Coronary artery (tissue), 2 donors: ENCODE measurements at regions not wholly inside any gene's neighbourhood (a gene's known extent, or its start where the extent isn't known, plus 50 kb on each side); places are given as distances from the start of the nearest gene placed in this dataset.

Experiments used
- DNase-seq: peaks from one replicate; pipeline ENCODE4 v3.0.0-alpha.2; 2017; ENCODE audit warnings: low spot score
- H3K27ac ChIP-seq, 2 donors: fragments of 200-600 bp; sonication (generic); one replicate each; pipeline ENCODE4 v1.5.1; 2016 to 2019
- H3K4me3 ChIP-seq: fragments of 200-600 bp; sonication (generic); 2 replicates; pipeline ENCODE4 v1.5.1; 2016; ENCODE audit warnings: mild to moderate bottlenecking, moderate library complexity
- TF ChIP-seq, protein P1 (sequence below): fragments of 200-600 bp; sonication (generic); IDR thresholded peaks from one replicate; pipeline ENCODE4 v1.5.1; 2019; ENCODE audit warnings: antibody characterized with exemption

DNA sequence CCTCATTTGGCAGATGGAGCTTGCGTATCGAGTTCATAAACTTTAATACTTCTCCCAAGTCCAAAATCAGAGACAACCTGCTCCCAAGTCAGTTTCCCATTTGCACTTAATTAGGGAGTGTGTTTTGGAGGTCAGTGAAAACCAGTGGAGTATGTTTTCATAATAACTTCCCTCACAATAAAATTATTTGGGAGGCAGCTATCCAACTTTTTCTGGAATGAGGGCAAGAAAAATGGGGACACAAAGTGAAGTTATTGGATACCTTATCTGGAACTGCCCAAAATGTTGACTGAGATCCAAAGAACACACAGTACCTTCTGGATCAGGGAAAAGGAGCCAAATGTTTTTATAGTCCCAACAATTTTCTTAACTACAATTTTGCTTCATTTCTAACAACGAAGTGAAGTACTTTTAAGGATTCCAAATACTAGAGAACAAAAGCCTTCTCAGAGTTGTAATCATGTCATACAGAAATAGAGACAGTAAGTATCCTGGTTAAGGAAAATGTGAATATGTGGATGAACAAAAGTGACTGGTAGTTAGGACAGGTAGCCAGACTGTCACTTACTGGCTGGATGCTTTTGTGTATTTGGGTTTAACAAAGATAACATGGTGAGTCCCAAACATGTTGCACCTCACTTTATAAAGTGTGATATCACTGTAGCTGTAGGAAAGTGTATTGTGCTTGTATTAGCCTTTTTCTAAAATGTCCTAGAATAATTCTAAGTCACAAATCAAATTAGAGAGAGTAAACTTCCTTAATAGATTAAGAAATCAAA lies 325.0 kb downstream of the HLX start:
- peak overlapping the region; percentile 26 to 68 for H3K27ac ChIP-seq
- no peak for DNase-seq
- peak overlapping the region; percentile 10 for H3K4me3 ChIP-seq
- TF ChIP-seq, protein P1, sequence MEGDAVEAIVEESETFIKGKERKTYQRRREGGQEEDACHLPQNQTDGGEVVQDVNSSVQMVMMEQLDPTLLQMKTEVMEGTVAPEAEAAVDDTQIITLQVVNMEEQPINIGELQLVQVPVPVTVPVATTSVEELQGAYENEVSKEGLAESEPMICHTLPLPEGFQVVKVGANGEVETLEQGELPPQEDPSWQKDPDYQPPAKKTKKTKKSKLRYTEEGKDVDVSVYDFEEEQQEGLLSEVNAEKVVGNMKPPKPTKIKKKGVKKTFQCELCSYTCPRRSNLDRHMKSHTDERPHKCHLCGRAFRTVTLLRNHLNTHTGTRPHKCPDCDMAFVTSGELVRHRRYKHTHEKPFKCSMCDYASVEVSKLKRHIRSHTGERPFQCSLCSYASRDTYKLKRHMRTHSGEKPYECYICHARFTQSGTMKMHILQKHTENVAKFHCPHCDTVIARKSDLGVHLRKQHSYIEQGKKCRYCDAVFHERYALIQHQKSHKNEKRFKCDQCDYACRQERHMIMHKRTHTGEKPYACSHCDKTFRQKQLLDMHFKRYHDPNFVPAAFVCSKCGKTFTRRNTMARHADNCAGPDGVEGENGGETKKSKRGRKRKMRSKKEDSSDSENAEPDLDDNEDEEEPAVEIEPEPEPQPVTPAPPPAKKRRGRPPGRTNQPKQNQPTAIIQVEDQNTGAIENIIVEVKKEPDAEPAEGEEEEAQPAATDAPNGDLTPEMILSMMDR = no peak

DNA sequence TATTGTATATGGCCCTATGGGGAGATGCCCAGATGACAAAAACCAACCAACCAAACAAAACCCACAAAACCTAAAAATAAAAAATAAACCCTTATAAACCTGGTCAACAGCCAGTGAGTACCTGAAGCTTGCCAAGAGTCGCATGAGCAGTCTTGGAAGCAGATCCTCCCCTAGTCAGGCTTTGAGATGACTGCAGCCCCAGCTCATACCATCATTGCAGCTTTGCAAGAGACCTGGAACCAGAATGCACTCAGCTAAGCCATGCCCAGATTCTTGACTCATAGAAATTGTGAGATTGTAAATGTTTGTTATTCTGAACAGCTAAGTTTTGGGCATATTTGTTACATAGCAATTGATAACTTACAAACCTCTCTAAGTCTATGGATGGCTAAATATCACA lies 326.8 kb downstream of the HLX start:
- no peak overlapping the region for H3K27ac ChIP-seq
- TF ChIP-seq, protein P1 = no peak
- no peak overlapping the region for H3K4me3 ChIP-seq
- DNase-seq = no peak

DNA sequence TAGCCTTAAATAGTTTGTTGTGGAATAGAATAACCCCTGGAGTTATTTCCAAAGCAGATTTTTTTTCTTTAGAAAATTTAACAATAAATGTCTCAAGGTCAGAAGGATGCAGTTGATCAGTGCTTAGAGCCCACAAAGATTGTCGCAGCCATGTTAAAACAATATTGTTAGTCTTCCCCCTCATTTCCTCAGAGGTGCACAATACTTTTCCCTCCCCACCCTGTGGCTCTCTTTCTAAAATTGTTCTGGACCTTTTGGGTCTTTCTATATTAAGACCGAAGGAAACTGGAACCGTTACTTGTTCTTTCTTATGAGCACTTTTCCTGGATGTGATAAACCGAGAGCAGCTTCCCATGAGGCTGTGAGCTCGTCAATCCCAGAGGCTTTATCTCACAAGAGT lies 333.7 kb downstream of the HLX start:
- no peak for DNase-seq
- TF ChIP-seq, protein P1 = no peak
- Histone ChIP-seq H3K4me3 (no peak overlapping the region), H3K27ac (no peak overlapping the region)

DNA sequence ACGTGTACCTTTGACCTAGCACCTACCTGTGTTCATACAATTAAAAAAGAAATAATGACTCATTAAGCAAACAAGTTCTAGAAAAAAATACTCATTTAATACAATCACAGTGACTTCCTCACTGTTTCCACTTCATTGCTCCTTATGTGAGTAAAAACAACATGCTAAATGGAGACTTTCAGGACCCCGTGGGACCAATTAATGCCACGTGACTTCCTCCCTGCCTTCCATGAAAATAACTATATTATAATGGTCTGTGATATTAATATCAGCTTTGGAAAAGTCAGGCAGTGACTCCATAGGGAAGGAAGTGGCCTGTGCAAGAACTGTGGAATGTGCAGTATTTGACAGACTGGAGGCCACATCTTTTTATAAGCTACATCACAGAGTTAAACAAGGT lies 337.8 kb downstream of the HLX start:
- H3K27ac ChIP-seq = peak overlapping the region in 1 of 2 donors; percentile 63
- TF ChIP-seq, protein P1 = no peak
- H3K4me3 ChIP-seq = no peak overlapping the region
- no peak for DNase-seq

DNA sequence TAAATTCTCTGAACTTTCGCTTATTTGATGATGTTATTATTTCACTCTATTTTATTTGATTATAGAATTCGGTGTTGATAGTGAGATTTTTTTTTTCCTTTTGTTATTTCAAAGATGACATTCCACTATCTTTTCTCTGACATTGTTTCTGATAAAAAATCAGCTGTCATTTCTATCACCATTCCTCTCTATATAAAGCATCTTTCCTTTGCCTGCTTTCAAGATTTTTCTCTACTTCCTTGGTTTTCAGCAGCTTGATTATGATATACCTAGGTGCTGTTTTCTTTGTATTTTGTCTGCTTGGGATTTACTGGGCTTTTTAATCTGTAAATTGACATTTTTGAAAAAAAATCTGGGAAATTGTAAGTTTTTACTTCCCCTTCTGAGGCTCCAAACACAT lies 344.0 kb downstream of the HLX start:
- TF ChIP-seq, protein P1 = no peak
- DNase-seq = no peak
- H3K27ac ChIP-seq = no peak overlapping the region
- no peak overlapping the region for H3K4me3 ChIP-seq

DNA sequence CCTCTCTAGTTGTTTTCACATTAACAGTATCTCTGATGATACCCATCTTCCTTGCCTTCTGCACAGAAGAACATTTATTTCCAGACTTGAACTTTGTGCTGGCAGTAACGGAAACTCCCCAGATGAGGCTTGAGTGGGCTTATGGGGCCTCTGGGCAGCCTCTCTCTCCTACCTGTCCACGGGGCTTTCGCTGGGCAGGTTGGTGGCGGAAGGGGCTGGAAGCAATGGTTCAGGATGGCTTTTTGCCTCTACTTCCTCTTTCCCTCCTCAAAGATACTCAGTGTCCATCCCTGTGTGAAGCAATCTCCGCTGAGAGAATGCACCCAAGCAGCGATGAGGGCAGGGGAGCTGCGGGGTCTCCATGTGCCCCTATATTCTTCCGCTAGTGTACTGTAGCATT lies 348.2 kb downstream of the HLX start:
- TF ChIP-seq, protein P1 = no peak
- Histone ChIP-seq H3K4me3 (no peak overlapping the region), H3K27ac (no peak overlapping the region)
- DNase-seq = no peak

DNA sequence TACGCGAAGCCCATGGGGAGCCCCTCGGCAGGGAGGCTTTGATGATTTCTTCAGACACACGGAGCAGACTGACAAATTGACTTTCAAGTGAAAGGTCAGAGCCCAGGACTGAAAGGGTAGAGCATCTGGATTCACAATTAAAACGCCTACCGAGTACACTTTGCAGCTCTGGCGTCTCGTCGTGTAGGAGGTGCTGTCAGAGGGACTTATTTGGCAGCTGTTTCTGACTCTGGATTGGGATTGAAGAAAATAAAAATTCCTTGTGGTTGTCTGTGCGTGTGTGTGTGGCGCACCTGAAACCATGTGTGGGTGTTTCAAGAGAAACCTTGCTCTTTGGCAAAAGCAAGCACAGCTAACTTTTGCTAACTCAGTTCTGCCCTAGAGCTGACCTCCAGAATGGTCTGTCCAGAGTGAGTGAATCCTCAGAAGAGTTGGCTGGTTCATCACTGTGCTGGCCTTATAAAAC lies 348.7 kb downstream of the HLX start:
- TF ChIP-seq, protein P1 = no peak
- H3K27ac ChIP-seq = no peak overlapping the region
- DNase-seq = no peak
- no peak overlapping the region for H3K4me3 ChIP-seq
